NCI-H2227 (cell line): ENCODE measurements at regions not wholly inside any gene's neighbourhood (a gene's known extent, or its start where the extent isn't known, plus 50 kb on each side); places are given as distances from the start of the nearest gene placed in this dataset.

ENCODE experiments used
- DNase-seq: peaks from one replicate; lab custom pipeline; 2025; ENCODE audit not compliant: unreplicated experiment; lab: John Stamatoyannopoulos, UW

DNA sequence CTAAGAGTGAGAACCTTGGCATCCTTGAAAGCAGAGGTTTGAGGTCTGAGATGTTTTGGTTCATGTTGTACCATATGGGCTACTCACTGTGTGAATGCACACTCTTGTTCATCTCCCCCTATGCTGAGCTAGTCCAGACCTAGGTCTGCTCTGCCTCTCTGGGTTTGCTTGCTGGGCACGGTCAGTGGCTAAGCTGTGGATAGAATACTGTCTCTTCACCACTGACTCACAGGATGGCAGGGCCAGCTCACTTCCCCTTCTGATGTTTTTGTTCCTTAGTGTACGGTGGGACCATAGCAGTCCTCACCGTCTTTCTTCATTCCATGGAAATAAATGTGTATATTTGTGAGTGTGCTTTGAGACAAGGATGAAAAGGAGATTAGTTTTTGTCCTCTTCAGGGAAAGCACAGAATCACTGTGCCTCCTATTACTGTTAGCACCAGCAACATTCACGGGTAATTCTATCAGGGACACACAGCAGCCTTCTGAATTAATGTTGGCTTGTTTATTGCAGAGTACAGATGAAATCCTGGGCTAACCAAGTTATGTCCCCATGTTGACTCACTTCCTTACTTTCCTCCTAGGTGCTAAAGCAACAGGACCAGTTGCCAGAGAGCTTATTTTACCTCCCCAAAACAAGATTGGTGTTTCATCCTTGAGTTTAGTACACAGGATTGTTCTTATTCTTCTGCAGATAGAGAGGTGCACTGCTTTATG, 56.9 kb upstream of the IVNS1ABP start:
- DNase-seq, result no peak

DNA sequence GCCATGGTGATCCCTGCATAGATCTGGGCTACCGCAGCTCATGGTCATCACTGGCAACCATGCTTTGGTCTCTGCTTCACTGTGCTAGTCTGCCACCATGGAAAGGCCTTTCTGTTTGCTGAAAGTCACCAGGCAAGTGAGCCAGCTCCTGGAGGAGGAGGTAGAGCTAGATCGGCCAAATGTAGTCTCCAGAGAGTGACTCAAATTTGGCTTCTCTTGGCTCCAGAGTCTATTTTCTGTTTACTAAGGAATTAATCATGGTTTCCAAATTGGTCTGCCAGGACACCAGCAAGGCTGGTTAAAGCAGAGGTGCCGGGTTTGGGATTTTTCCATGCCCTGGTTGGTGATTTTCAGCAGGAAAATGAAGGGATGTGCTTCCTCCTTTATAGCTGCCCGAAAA, 52.7 kb upstream of the IVNS1ABP start:
- no peak for DNase-seq

DNA sequence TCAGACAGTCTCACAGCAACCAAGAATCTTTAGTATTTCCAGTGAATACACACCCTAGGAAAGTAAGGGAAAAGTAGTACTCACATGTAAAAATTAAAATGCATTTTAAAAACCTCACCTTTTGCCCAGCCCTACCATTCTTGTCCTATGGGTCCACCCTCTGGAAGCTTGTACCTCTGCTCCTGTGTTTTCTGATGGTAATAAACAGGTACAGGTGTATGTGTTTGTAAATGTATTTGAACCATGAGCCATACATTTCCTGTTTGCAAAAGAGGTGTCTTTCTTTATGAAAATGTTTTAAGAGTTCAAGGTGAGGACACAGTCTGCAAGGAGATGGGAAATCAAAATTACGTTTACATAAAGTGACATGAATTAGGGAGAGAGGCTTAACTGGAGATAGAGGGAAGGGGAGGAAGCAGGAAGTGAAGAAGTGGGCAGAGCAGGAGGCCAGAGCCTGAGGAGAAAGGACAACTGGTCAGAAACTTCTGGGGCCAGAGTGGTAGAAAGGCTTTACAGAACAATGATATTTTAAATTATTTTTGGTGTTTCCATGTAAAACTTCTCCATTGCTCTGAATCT, 52.0 kb upstream of the IVNS1ABP start:
- no peak for DNase-seq

DNA sequence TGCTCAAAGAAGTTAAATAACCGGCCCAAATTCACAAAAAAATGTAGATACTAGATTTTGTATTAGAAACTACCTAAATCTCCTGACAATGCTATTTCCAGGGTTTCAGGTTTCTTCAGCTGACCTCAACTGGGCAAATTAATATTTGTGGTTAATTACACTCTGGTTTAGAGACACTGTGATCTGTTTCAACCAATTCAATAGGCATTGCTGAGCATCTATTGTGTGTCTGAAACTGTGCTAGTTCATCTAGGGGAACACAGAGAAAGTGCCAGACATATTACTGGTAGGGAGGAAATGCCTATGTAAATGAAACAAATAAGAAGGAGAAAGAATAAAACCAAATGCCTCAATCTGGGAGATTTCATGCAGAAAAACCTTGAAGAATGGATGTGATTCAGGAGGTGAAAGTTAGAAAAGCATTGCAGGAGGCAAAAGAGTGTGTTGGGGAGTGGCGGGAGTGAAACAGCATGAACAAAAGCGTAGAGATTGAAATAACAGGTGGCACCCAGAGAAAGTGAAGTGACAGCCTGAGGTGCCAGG, 51.3 kb upstream of the IVNS1ABP start:
- no peak for DNase-seq

DNA sequence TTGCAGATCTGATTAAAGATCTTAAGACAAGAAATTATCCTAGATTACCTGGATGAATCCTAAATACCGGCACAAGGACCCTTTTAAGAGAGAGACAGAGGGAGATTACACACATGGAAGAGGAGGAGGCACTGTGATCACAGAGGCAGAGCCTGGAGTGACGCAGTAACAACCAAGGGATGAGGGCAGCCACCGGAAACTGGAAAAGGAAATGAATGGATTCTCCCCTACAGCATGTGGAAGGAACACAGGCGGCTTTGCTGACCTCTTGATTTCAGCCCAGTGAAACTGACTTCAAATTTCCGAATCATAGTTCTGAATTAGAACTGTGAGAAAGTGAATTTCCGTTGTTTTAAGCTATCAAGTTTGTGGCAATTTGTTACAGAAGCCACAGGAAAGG, 50.2 kb upstream of the IVNS1ABP start:
- DNase-seq, result no peak
